Peyer's patch (tissue), 4 donors: ENCODE measurements at regions not wholly inside any gene's neighbourhood (a gene's known extent, or its start where the extent isn't known, plus 50 kb on each side); places are given as distances from the start of the nearest gene placed in this dataset.

ENCODE experiments used
- DNase-seq, 3 donors: peaks; one replicate each; pipeline ENCODE4 v3.0.0-alpha.2; 2017 to 2019
- H3K27ac ChIP-seq, 4 donors: fragments of 200-600 bp; sonication (generic); one replicate each; pipeline ENCODE4 v1.5.1; 2016 to 2019
- H3K27me3 ChIP-seq, 2 donors: fragments of 200-600 bp; sonication (generic); one replicate each; pipeline ENCODE4 v1.5.1; 2019
- H3K36me3 ChIP-seq, 3 donors: fragments of 200-600 bp; sonication (generic); one replicate each; pipeline ENCODE4 v1.5.1; 2016 to 2019
- H3K4me1 ChIP-seq, 4 donors: fragments of 200-600 bp; sonication (generic); one replicate each; pipeline ENCODE4 v1.5.1; 2016 to 2019
- H3K4me3 ChIP-seq, 4 donors: fragments of 200-600 bp; sonication (generic); 1 replicate in 3 of 4; 2 replicates in 1 of 4; pipeline ENCODE4 v1.5.1; 2016 to 2019; ENCODE audit warnings: mild to moderate bottlenecking in 1 of 4
- H3K9me3 ChIP-seq, 4 donors: fragments of 200-600 bp; sonication (generic); one replicate each; pipeline ENCODE4 v1.5.1; 2016 to 2019; ENCODE audit warnings: mild to moderate bottlenecking in 1 of 4
- CTCF ChIP-seq, 6 experiments: fragments of 450-650 bp in 4 of 6; fragments of 200-600 bp in 2 of 6; sonication (generic) in 1 of 6; IDR thresholded peaks; one replicate each; pipeline ENCODE4 v1.5.1; 2017 to 2019; ENCODE audit warnings: antibody characterized with exemption in 6 of 6, mild to moderate bottlenecking in 3 of 6, moderate library complexity in 1 of 6
- POLR2A ChIP-seq, 2 donors: fragments of 450-650 bp; IDR thresholded peaks; one replicate each; pipeline ENCODE4 v1.5.1; 2017; ENCODE audit warnings: antibody characterized with exemption in 2 of 2, mild to moderate bottlenecking in 2 of 2, moderate library complexity in 2 of 2

- H3K27me3 ChIP-seq = peaks cover 0 to 7% of the 10 kb centered on the region in 2 donors
- no peaks in the 10 kb centered on the region for H3K36me3 ChIP-seq
- no peaks in the 10 kb centered on the region for H3K4me1 ChIP-seq
- H3K4me3 ChIP-seq = no peak overlapping the region
- H3K9me3 ChIP-seq = no peaks in the 10 kb centered on the region
- H3K27ac ChIP-seq = no peak overlapping the region
- TF ChIP-seq POLR2A (IDR thresholded peaks at IDR 0.05) = no peak
- TF ChIP-seq CTCF (IDR thresholded peaks at IDR 0.05) = no peak
- no peak for DNase-seq
Observed at GRCh38 chr7:1298931-1299885, 66.5 kb downstream of the UNCX start.

DNA sequence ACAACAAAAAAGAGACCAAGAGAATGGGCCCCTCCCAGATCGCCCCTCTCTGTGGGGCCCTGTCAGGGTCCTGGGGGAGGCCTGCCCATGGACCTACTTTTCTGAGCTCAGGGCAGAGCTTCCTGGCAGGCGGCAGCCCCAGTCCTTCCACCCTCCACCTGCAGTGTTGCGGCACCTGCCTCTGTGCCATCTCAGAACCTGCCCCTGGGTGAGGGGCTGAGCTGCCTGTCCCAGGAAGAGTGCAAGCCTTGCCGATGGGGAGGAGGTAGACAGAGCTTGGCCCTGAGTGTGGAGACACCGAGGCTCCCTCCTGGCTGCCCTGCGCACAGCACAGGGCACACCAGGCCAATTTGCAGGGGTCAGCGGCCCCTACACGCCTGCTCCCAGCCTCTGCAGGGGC, 67.5 kb downstream of the UNCX start:
- H3K4me1 ChIP-seq = no peaks in the 10 kb centered on the region
- no peak overlapping the region for H3K27ac ChIP-seq
- TF ChIP-seq CTCF (IDR thresholded peaks at IDR 0.05) (no peak), POLR2A (IDR thresholded peaks at IDR 0.05) (no peak)
- H3K9me3 ChIP-seq = no peaks in the 10 kb centered on the region
- no peak overlapping the region for H3K4me3 ChIP-seq
- peaks cover 0 to 7% of the 10 kb centered on the region in 2 donors for H3K27me3 ChIP-seq
- H3K36me3 ChIP-seq = no peaks in the 10 kb centered on the region
- no peak for DNase-seq

DNA sequence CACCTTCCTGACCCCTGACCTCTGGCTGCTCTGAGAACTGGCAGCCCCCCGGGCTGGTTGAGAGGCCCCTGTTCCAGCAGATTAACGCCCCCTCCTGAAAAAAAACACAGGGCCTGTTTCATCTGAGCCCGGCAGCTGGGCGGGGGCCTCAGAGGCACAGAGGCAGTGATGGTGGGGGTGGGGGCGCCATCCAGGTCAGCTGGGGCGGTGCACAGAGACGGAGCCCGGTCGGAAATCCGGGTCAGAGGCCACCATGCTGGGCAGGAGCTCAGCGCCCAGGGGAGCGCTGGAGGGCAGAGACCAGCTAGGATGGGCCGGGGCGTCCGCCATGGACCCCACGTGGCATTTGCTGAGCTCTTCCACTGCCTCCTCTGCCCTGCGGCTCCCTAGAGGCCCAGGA, 68.0 kb downstream of the UNCX start:
- H3K4me3 ChIP-seq = no peak overlapping the region
- H3K36me3 ChIP-seq = no peaks in the 10 kb centered on the region
- H3K27me3 ChIP-seq = peaks cover 0 to 7% of the 10 kb centered on the region in 2 donors
- H3K27ac ChIP-seq = no peak overlapping the region
- DNase-seq = no peak
- no peaks in the 10 kb centered on the region for H3K4me1 ChIP-seq
- TF ChIP-seq CTCF (IDR thresholded peaks at IDR 0.05) (no peak), POLR2A (IDR thresholded peaks at IDR 0.05) (no peak)
- H3K9me3 ChIP-seq = no peaks in the 10 kb centered on the region

DNA sequence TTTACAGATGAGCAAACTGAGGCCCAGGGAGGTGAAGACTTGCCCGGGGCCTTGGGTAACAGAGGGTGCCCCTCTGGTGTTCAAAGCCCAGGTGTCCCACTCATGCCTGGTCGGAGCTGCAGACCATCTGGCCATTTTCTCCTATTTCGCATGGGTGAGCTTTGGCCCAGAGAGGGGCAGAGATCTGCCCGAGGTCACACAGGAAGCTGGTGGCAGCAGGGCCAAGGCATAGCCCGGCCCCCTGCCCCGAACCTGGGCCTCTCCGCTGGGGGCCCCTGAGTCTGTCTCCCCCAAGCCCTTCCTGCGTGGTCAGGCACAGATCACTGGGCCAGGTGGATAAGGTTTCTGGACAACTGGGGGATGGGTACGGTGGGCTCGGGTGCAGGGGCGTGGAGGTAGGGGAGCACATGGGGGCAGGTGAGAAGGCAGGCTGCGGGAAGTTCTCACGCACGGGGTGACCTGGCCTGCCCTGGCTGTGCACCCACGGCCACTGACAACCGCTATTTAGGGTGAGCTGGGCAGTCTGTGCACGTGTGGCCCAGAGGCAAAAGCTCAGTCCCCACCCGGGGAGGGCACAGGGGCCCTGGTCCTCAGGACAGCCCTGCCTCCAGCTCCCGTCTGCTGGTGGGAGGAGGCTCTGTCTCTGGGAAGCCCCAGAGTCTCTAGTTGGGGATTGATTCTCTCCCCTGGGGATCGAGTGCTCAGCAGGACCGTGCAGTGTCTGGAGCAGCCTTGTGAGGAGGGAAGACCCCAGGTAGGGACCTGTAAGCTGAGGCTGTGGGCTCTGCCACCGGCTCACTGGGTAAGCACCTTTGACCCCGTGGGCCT, 68.6 kb downstream of the UNCX start:
- TF ChIP-seq CTCF (IDR thresholded peaks at IDR 0.05) (no peak), POLR2A (IDR thresholded peaks at IDR 0.05) (no peak)
- H3K36me3 ChIP-seq = no peaks in the 10 kb centered on the region
- no peaks in the 10 kb centered on the region for H3K9me3 ChIP-seq
- no peaks in the 10 kb centered on the region for H3K4me1 ChIP-seq
- no peak overlapping the region for H3K4me3 ChIP-seq
- H3K27ac ChIP-seq = no peak overlapping the region
- peaks cover 0 to 1% of the 10 kb centered on the region in 2 donors for H3K27me3 ChIP-seq
- DNase-seq = no peak

DNA sequence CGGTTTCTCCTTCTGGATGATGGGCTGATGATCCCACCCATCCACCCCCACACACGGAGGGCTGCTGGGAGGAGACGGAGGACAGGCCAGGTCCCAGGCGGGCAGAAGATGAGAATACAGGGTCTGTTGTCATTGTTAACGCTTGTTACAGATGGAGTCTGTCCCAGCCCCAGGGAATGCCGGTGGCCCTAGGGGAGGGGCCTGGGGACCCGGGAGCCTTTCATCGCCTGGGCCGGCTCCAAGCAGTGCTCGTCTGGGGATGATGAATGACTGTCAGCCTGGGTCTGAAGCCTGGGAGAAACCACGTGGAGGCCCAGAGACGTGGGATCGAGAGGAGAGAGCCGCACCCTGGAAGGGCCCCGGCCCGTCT, 69.2 kb downstream of the UNCX start:
- TF ChIP-seq POLR2A (IDR thresholded peaks at IDR 0.05) (no peak), CTCF (IDR thresholded peaks at IDR 0.05) (no peak)
- Histone ChIP-seq H3K27me3 (no peaks in the 10 kb centered on the region), H3K36me3 (no peaks in the 10 kb centered on the region), H3K4me1 (no peaks in the 10 kb centered on the region), H3K4me3 (no peak overlapping the region), H3K27ac (no peak overlapping the region), H3K9me3 (no peaks in the 10 kb centered on the region)
- DNase-seq = no peak
